Prostate gland (tissue), 2 donors: ENCODE measurements at regions not wholly inside any gene's neighbourhood (a gene's known extent, or its start where the extent isn't known, plus 50 kb on each side); places are given as distances from the start of the nearest gene placed in this dataset.

ENCODE experiments used
- CTCF ChIP-seq, 4 experiments: fragments of 200-600 bp in 2 of 4; fragments of 450-650 bp in 2 of 4; sonication (generic) in 2 of 4; IDR thresholded peaks; 1 replicate in 3 of 4; 2 replicates in 1 of 4; pipeline ENCODE4 v1.5.1; 2016 to 2019; ENCODE audit warnings: antibody characterized with exemption in 4 of 4, mild to moderate bottlenecking in 2 of 4, moderate library complexity in 2 of 4
- POLR2A ChIP-seq: fragments of 450-650 bp; IDR thresholded peaks from one replicate; pipeline ENCODE4 v1.6.1; 2016; ENCODE audit warnings: antibody characterized with exemption, mild to moderate bottlenecking

DNA sequence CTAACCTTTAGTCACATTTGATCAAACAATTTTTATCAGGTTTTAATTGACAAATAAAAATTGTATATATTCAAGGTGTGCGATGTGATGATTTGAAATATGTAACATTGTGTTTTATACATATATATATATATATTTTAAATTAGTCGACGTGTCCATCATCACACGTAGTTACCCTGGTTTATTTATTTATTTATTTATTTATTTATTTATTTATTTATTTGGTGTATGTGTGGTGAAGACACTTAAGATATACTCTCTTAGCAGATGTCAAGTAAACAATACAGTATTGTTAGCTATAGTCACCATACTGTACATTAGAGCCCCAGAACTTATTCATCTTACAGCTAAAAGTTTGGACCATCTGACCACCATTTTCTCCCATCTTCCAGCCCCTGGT lies 224.9 kb upstream of the HHIP start:
- no peak for TF ChIP-seq POLR2A
- no peak for TF ChIP-seq CTCF (IDR thresholded peaks at IDR 0.05)
